MM.1S (cell line): ENCODE measurements at regions not wholly inside any gene's neighbourhood (a gene's known extent, or its start where the extent isn't known, plus 50 kb on each side); places are given as distances from the start of the nearest gene placed in this dataset.

Source experiments
- DNase-seq: peaks from one replicate; pipeline ENCODE4 v3.0.0-alpha.2; 2015
- H2AFZ ChIP-seq: fragments of 300-600 bp; sonication (generic); 2 replicates; pipeline ENCODE4 v1.6.0; 2016; ENCODE audit warnings: antibody characterized with exemption, low read length
- H3F3A ChIP-seq: fragments of 300-600 bp; sonication (generic); 2 replicates; pipeline ENCODE4 v1.6.1; 2016; ENCODE audit warnings: mild to moderate bottlenecking, antibody characterized with exemption, low read length, moderate library complexity, mixed read lengths; ENCODE audit not compliant: insufficient read depth
- H3K27ac ChIP-seq: fragments of 300-600 bp; sonication (generic); 2 replicates; pipeline ENCODE4 v1.5.1; 2016; ENCODE audit warnings: mild to moderate bottlenecking, low read length
- H3K27me3 ChIP-seq: fragments of 300-600 bp; sonication (generic); replicated peaks from 2 replicates; pipeline ENCODE4 v1.6.0; 2016; ENCODE audit warnings: low read length; ENCODE audit not compliant: insufficient read depth
- H3K36me3 ChIP-seq: fragments of 300-600 bp; sonication (generic); replicated peaks from 2 replicates; pipeline ENCODE4 v1.6.1; 2016; ENCODE audit warnings: mild to moderate bottlenecking, low read length, mixed read lengths; ENCODE audit not compliant: insufficient read depth
- H3K4me1 ChIP-seq: fragments of 300-600 bp; sonication (generic); 2 replicates; pipeline ENCODE4 v1.6.1; 2016; ENCODE audit warnings: low read length, mixed read lengths
- H3K4me2 ChIP-seq: fragments of 300-600 bp; sonication (generic); 2 replicates; pipeline ENCODE4 v1.6.0; 2016; ENCODE audit warnings: low read depth, low read length
- H3K4me3 ChIP-seq: fragments of 300-600 bp; sonication (generic); 2 replicates; pipeline ENCODE4 v1.5.1; 2016; ENCODE audit warnings: low read length, mixed read lengths
- H3K79me2 ChIP-seq: fragments of 300-600 bp; sonication (generic); 2 replicates; pipeline ENCODE4 v1.6.1; 2016; ENCODE audit warnings: mixed run types, low read length, mixed read lengths
- H3K9ac ChIP-seq: fragments of 300-600 bp; sonication (generic); 2 replicates; pipeline ENCODE4 v1.6.1; 2016; ENCODE audit warnings: low read length, mixed read lengths
- H3K9me2 ChIP-seq: fragments of 300-600 bp; sonication (generic); replicated peaks from 2 replicates; pipeline ENCODE4 v1.6.1; 2016; ENCODE audit warnings: mild to moderate bottlenecking, low read length, mixed read lengths; ENCODE audit not compliant: insufficient read depth
- H3K9me3 ChIP-seq: fragments of 300-600 bp; sonication (generic); replicated peaks from 2 replicates; pipeline ENCODE4 v1.6.1; 2016; ENCODE audit warnings: mild to moderate bottlenecking, low read length, mixed read lengths; ENCODE audit not compliant: insufficient read depth
- H4K20me1 ChIP-seq: fragments of 300-600 bp; sonication (generic); 2 replicates; pipeline ENCODE4 v1.6.1; 2016; ENCODE audit warnings: mild to moderate bottlenecking, low read length, moderate library complexity, mixed read lengths; ENCODE audit not compliant: insufficient read depth
- CTCF ChIP-seq: fragments of 300-600 bp; sonication (generic); IDR thresholded peaks from 2 replicates; pipeline ENCODE4 v1.5.1; 2016; ENCODE audit warnings: antibody characterized with exemption, low read length, mixed read lengths
- EZH2 ChIP-seq: fragments of 300-600 bp; sonication (generic); optimal IDR thresholded peaks from 2 replicates; pipeline ENCODE3; 2017; ENCODE audit warnings: low read depth, mild to moderate bottlenecking, antibody characterized with exemption, low read length, mixed read lengths
- EZH2phosphoT487 ChIP-seq: fragments of 300-600 bp; sonication (generic); IDR thresholded peaks from 2 replicates; pipeline ENCODE4 v1.6.1; 2018; ENCODE audit warnings: antibody characterized with exemption, low read length

DNA sequence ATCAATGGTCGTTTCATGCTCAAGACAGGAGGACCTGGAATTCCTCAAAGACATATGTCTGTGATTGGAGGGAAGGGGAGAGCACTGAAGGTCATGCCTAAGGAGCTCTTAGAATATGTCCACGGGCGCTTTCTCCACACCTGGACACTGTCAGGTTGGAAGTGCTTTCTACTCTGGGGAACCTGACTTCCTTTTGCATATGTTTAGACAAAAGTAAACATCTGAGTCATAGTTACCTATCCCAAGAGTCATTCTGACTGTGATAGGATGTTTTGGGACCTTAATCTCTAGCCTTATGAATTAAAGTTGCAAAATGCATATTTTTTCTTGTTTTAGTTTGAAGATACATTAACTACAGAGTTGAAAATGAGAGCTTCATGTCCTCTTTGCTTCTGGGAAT, 251.7 kb downstream of the KLF6 start:
- Histone ChIP-seq H3K9ac (no peak overlapping the region), H3K4me2 (no peak overlapping the region), H3K36me3 (no peaks in the 10 kb centered on the region), H3F3A (no peaks in the 10 kb centered on the region), H3K79me2 (no peaks in the 10 kb centered on the region), H3K27me3 (no peaks in the 10 kb centered on the region), H3K4me1 (no peaks in the 10 kb centered on the region), H3K9me2 (no peaks in the 10 kb centered on the region), H2AFZ (no peak overlapping the region), H3K9me3 (no peaks in the 10 kb centered on the region), H4K20me1 (no peaks in the 10 kb centered on the region), H3K4me3 (no peak overlapping the region), H3K27ac (no peak overlapping the region)
- no peak for TF ChIP-seq EZH2
- TF ChIP-seq EZH2phosphoT487, result no peak
- no peak for TF ChIP-seq CTCF
- DNase-seq, result no peak

DNA sequence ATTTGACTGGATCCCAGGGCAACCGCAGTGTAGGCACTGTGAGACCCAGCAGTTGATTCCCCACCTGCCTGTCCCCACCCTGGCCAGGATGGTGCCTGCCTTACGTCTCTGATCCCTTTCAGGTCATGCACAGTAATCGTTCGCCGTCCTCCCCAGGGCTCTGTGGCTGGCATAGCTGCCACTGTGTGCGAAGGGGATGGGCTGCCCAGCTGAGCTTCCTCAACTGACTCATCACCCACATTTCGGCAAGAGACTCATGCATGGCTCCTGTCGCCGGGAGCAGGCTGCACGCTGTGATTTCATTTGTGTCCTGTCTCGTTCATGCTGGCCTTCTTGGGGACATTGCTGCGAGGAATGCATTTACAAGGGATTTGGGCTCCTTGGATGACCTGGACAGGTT, 252.4 kb downstream of the KLF6 start:
- no peaks in the 10 kb centered on the region for H3K9me2 ChIP-seq
- H3K27me3 ChIP-seq, result no peaks in the 10 kb centered on the region
- no peaks in the 10 kb centered on the region for H4K20me1 ChIP-seq
- DNase-seq, result no peak
- no peaks in the 10 kb centered on the region for H3F3A ChIP-seq
- H3K79me2 ChIP-seq, result no peaks in the 10 kb centered on the region
- H3K4me1 ChIP-seq, result no peaks in the 10 kb centered on the region
- H3K4me3 ChIP-seq, result no peak overlapping the region
- no peaks in the 10 kb centered on the region for H3K9me3 ChIP-seq
- TF ChIP-seq EZH2phosphoT487 (no peak), EZH2 (no peak), CTCF (no peak)
- no peak overlapping the region for H3K9ac ChIP-seq
- no peak overlapping the region for H2AFZ ChIP-seq
- H3K4me2 ChIP-seq, result no peak overlapping the region
- H3K36me3 ChIP-seq, result no peaks in the 10 kb centered on the region
- no peak overlapping the region for H3K27ac ChIP-seq

- Histone ChIP-seq H4K20me1 (no peaks in the 10 kb centered on the region), H3K27me3 (no peaks in the 10 kb centered on the region), H3K9me3 (no peaks in the 10 kb centered on the region), H3K4me3 (no peak overlapping the region), H3K36me3 (no peaks in the 10 kb centered on the region), H3K9me2 (no peaks in the 10 kb centered on the region), H3K79me2 (no peaks in the 10 kb centered on the region), H2AFZ (no peak overlapping the region), H3K4me1 (no peaks in the 10 kb centered on the region), H3K9ac (no peak overlapping the region), H3K27ac (no peak overlapping the region), H3K4me2 (no peak overlapping the region), H3F3A (no peaks in the 10 kb centered on the region)
- DNase-seq, result no peak
- TF ChIP-seq CTCF, result no peak
- TF ChIP-seq EZH2, result no peak
- no peak for TF ChIP-seq EZH2phosphoT487
Measured at GRCh38 chr10:3531670-3532069, 253.3 kb downstream of the KLF6 start.
